ENCODE measurements at regions not wholly inside any gene's neighbourhood (a gene's known extent, or its start where the extent isn't known, plus 50 kb on each side); places are given as distances from the start of the nearest gene placed in this dataset.

GRCh38 chr15:93296759-93297500, 207.9 kb upstream of the RGMA start:
- Histone ChIP-seq H3K27ac (no peak overlapping the region), H3K9me3 (no peaks in the 10 kb centered on the region), H3K4me3 (no peak overlapping the region), H3K4me1 (no peaks in the 10 kb centered on the region), H3K36me3 (no peaks in the 10 kb centered on the region), H3K27me3 (no peaks in the 10 kb centered on the region)
- TF ChIP-seq POLR2AphosphoS5 (IDR thresholded peaks at IDR 0.05) (no peak), EP300 (IDR thresholded peaks at IDR 0.05; ENCODE audit: low read depth) (no peak), POLR2A (IDR thresholded peaks at IDR 0.05) (no peak)
- TF ChIP-seq, protein P1, sequence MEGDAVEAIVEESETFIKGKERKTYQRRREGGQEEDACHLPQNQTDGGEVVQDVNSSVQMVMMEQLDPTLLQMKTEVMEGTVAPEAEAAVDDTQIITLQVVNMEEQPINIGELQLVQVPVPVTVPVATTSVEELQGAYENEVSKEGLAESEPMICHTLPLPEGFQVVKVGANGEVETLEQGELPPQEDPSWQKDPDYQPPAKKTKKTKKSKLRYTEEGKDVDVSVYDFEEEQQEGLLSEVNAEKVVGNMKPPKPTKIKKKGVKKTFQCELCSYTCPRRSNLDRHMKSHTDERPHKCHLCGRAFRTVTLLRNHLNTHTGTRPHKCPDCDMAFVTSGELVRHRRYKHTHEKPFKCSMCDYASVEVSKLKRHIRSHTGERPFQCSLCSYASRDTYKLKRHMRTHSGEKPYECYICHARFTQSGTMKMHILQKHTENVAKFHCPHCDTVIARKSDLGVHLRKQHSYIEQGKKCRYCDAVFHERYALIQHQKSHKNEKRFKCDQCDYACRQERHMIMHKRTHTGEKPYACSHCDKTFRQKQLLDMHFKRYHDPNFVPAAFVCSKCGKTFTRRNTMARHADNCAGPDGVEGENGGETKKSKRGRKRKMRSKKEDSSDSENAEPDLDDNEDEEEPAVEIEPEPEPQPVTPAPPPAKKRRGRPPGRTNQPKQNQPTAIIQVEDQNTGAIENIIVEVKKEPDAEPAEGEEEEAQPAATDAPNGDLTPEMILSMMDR (IDR thresholded peaks at IDR 0.05) = no peak
- 51 to 57% methylated on average over 5 to 6 of the region's 6 CpGs for WGBS, 2 donors (ENCODE audit: low coverage in 1 of 2)
- intact Hi-C loops (cut with DNase I; ENCODE audit: low total_unique reads) = no loop called here
- DNase-seq = no peak
- in situ Hi-C loops (cut with MboI; ENCODE audit: low pct_ligation_motif_present in 1 of 4, low pct_unique_long_range_greater_than_20kb in 1 of 4, low sequenced_read_pairs in 3 of 4) = no loop called here

DNA sequence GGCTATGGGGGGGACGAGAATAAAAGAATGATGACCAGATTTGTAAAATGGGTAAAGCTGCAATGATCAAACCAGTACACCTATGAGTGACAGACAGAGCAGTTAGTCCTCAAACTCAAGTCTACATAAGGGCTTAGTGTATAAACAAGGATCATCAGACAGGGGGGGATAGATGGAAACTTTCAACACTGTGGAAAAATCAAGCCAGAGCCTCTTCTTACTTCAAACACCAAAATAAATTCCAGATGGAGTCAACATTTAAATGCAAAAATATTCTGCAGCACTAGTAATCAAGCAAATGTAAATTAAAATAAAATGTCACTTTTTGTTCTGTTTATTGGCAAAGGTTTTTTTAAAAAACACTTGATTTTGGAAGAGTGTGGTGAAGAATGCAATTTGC, 205.9 kb upstream of the RGMA start:
- intact Hi-C loops (cut with DNase I; ENCODE audit: low total_unique reads) (no loop called here), in situ Hi-C loops (cut with MboI; ENCODE audit: low pct_ligation_motif_present in 1 of 4, low pct_unique_long_range_greater_than_20kb in 1 of 4, low sequenced_read_pairs in 3 of 4) (no loop called here)
- Histone ChIP-seq H3K9me3 (no peaks in the 10 kb centered on the region), H3K4me1 (no peaks in the 10 kb centered on the region), H3K36me3 (no peaks in the 10 kb centered on the region), H3K4me3 (no peak overlapping the region), H3K27ac (no peak overlapping the region), H3K27me3 (no peaks in the 10 kb centered on the region)
- TF ChIP-seq EP300 (IDR thresholded peaks at IDR 0.05; ENCODE audit: low read depth) (no peak), POLR2A (IDR thresholded peaks at IDR 0.05) (no peak), POLR2AphosphoS5 (IDR thresholded peaks at IDR 0.05) (no peak)
- TF ChIP-seq, protein P1 (IDR thresholded peaks at IDR 0.05) = no peak
- 63 to 69% methylated on average over 1 of the region's 1 CpG for WGBS, 2 donors (ENCODE audit: low coverage in 1 of 2)
- DNase-seq = no peak

- H3K9me3 ChIP-seq = no peaks in the 10 kb centered on the region
- H3K27ac ChIP-seq = no peak overlapping the region
- 82 to 100% methylated on average over 1 of the region's 1 CpG for WGBS, 2 donors (ENCODE audit: low coverage in 1 of 2)
- H3K4me1 ChIP-seq = no peaks in the 10 kb centered on the region
- in situ Hi-C loops (cut with MboI; ENCODE audit: low pct_ligation_motif_present in 1 of 4, low pct_unique_long_range_greater_than_20kb in 1 of 4, low sequenced_read_pairs in 3 of 4) = no loop called here
- H3K27me3 ChIP-seq = no peaks in the 10 kb centered on the region
- TF ChIP-seq EP300 (IDR thresholded peaks at IDR 0.05; ENCODE audit: low read depth) (no peak), POLR2A (IDR thresholded peaks at IDR 0.05) (no peak), POLR2AphosphoS5 (IDR thresholded peaks at IDR 0.05) (no peak)
- TF ChIP-seq, protein P1 (IDR thresholded peaks at IDR 0.05) = no peak
- DNase-seq = no peak
- no peak overlapping the region for H3K4me3 ChIP-seq
- intact Hi-C loops (cut with DNase I; ENCODE audit: low total_unique reads) = no loop called here
- H3K36me3 ChIP-seq = no peaks in the 10 kb centered on the region
These were observed 205.1 kb upstream of the RGMA start for GRCh38 chr15:93294066-93294465.

DNA sequence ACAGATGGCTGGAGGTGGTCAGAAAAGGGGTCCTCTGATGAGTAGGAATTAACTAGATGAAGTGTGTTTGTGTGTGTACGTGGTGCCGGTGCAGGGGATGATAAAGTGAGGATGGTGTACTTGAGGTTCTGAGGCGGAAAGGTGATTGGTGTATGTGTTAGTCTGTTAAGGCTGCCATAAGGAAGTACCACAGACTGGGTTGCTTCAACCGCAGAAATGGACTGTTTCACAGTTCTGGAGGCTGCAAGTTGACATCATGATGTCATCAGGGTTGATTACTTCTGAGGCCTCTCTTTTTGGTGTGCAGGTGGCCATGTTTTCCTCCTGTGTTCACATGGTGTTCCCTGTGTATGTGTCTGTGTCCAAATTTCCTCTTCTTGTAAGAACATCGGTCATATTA, 202.4 kb upstream of the RGMA start:
- in situ Hi-C loops (cut with MboI; ENCODE audit: low pct_ligation_motif_present in 1 of 4, low pct_unique_long_range_greater_than_20kb in 1 of 4, low sequenced_read_pairs in 3 of 4) = no loop called here

More for the DNA sequence above, 202.4 kb upstream of the RGMA start:
- 91 to 95% methylated on average over 4 to 5 of the region's 5 CpGs for WGBS, 2 donors (ENCODE audit: low coverage in 1 of 2)
- Histone ChIP-seq H3K9me3 (no peaks in the 10 kb centered on the region), H3K27ac (no peak overlapping the region), H3K36me3 (no peaks in the 10 kb centered on the region), H3K4me3 (no peak overlapping the region), H3K4me1 (no peaks in the 10 kb centered on the region), H3K27me3 (no peaks in the 10 kb centered on the region)
- no peak for DNase-seq
- TF ChIP-seq EP300 (IDR thresholded peaks at IDR 0.05; ENCODE audit: low read depth) (no peak), POLR2AphosphoS5 (IDR thresholded peaks at IDR 0.05) (no peak), POLR2A (IDR thresholded peaks at IDR 0.05) (no peak)
- TF ChIP-seq, protein P1 (IDR thresholded peaks at IDR 0.05) = no peak
- intact Hi-C loops (cut with DNase I; ENCODE audit: low total_unique reads) = no loop called here
